ENCODE measurements at regions not wholly inside any gene's neighbourhood (a gene's known extent, or its start where the extent isn't known, plus 50 kb on each side); places are given as distances from the start of the nearest gene placed in this dataset.

DNA sequence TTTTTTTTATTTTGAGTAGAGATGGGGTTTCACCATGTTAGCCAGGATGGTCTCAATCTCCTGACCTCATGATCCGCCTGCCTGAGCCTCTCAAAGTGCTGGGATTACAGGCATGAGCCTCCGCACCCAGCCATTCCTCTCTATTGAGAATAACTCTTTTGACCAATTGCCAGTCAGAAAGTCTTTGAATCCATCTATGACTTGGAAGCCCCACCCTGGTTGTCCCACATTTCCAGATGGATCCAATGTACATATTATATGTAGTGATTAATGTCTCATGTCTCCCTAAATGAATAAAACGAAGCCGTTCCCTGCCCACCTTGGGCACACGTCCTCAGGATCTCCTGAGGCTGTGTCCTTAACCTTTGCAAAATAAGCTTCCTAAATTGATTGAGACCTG is 228.3 kb upstream of the NLRP1 start:
- H3K4me3 ChIP-seq (ENCODE audit: control insufficient read depth, low read depth, low read length) = no peak overlapping the region
- TF ChIP-seq, protein P1, sequence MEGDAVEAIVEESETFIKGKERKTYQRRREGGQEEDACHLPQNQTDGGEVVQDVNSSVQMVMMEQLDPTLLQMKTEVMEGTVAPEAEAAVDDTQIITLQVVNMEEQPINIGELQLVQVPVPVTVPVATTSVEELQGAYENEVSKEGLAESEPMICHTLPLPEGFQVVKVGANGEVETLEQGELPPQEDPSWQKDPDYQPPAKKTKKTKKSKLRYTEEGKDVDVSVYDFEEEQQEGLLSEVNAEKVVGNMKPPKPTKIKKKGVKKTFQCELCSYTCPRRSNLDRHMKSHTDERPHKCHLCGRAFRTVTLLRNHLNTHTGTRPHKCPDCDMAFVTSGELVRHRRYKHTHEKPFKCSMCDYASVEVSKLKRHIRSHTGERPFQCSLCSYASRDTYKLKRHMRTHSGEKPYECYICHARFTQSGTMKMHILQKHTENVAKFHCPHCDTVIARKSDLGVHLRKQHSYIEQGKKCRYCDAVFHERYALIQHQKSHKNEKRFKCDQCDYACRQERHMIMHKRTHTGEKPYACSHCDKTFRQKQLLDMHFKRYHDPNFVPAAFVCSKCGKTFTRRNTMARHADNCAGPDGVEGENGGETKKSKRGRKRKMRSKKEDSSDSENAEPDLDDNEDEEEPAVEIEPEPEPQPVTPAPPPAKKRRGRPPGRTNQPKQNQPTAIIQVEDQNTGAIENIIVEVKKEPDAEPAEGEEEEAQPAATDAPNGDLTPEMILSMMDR (IDR thresholded peaks at IDR 0.05; ENCODE audit: control insufficient read depth, insufficient read depth, low read depth, low read length, missing control alignments) = no peak
- no peak for DNase-seq (ENCODE audit: low read depth)

DNA sequence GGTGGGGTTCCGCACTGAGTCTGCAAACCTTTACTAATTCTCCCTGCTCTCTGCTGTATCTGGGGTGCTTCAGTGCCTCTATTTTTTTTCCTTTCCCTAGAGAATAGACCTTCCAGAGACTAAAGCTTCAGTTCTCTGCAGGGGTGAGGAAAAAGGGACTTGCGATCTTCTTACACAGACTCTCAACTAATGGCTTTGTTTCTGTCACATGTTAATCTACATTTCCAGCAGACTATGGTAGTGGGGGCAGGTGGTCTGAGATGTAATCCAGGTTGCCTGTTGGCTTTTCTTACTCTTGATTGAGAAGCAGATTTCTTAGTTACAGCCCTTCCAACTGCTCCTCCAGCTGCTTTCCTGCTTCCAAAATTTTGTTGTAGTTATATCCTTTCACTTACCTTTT is 229.0 kb upstream of the NLRP1 start:
- H3K4me3 ChIP-seq (ENCODE audit: control insufficient read depth, low read depth, low read length) = no peak overlapping the region
- TF ChIP-seq, protein P1 (IDR thresholded peaks at IDR 0.05; ENCODE audit: control insufficient read depth, insufficient read depth, low read depth, low read length, missing control alignments) = no peak
- no peak for DNase-seq (ENCODE audit: low read depth)

DNA sequence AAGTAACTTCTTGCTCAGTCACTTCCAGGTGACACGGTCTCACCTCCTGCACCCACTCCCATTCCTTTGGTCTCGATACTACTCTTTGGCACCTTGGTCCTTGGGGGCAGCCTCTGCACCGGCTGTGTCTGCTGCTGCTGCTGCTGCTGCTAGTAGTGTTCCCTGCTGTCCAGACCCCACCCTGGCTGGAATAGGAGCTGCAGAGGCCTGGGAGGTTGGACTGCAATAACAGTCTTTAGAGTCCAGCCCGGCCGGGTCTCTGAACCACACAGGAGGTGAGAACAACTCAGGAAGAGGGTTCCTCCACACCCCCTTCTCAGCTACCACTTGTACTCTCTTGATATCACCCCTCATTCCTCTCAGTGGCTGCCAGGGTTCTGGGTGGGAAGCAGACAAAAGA is 231.1 kb upstream of the NLRP1 start:
- TF ChIP-seq, protein P1 (IDR thresholded peaks at IDR 0.05; ENCODE audit: control insufficient read depth, insufficient read depth, low read depth, low read length, missing control alignments) = no peak
- H3K4me3 ChIP-seq (ENCODE audit: control insufficient read depth, low read depth, low read length) = no peak overlapping the region
- DNase-seq (ENCODE audit: low read depth) = no peak

DNA sequence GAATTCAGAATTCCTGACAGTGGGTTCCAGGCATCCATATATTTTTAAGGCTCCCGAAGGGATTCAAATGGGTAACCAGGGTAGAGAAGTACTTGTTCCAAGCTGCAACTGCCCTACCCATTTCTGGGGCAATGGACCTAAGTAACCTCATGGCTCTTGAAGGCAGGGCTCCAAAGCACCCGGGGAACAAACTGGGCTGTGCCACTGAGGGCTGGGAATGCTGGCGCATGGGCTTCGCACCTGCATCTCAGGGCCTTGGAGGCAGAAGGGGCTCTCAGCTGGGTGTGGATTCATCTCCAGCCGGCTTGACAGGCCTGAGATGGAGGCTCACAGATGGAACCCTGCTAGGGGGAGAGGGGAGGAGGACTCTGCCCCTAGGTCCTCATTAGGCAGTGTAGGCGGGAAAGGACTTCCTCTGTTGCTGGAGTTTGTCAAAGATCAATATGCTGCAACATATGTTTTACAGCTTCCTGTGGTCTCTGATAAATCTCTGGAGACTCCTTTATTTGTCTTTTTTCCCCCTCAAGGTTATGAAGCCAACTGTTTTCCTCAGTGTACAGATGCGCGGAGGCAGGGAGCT is 232.3 kb upstream of the NLRP1 start:
- DNase-seq (ENCODE audit: low read depth) = no peak
- TF ChIP-seq, protein P1 (IDR thresholded peaks at IDR 0.05; ENCODE audit: control insufficient read depth, insufficient read depth, low read depth, low read length, missing control alignments) = no peak
- no peak overlapping the region for H3K4me3 ChIP-seq (ENCODE audit: control insufficient read depth, low read depth, low read length)

DNA sequence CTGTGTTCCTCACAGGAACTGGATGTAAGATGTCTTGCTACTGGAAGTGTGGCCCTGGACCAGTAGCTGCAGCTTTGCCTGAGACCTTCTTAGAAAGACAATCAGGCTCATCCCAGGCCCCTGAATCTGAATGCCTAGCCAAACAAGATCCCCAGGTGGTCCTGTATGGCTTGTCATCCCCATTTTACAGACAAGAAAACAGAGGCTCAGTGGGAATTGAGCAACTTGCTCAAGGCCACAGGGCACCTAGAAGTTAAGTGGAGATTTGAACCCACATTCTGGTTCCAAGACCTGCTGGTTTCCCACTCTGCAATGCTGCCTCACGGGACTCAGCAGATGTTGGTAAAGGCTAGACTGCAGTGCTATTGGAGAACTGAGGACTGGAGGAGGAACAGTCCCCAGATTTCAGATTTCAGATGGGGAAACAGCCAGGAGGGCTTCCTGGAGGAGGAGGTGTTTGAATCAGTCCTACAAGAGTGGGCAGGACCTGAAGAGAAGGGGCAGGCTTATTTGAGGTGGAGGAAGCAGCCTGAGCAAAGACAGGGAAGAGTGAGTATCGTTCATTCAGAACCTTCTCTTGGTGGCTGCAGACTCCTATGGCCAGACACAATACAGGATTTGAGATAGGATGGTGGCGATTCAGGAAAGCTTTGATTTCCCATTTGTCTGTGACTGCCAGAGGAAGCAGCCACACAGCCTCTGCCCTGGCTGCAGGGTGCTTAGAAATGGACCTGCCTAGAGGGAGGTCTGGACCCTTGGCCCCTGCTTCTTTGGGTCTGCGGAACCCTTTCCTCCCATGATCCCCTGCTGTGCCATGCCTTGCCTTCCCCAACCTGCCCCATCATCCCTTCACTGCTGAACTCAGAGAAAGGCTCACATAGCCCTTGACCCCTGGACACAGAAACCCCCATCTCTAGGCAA is 233.4 kb upstream of the NLRP1 start:
- TF ChIP-seq, protein P1 (IDR thresholded peaks at IDR 0.05; ENCODE audit: control insufficient read depth, insufficient read depth, low read depth, low read length, missing control alignments) = no peak
- no peak for DNase-seq (ENCODE audit: low read depth)
- no peak overlapping the region for H3K4me3 ChIP-seq (ENCODE audit: control insufficient read depth, low read depth, low read length)

DNA sequence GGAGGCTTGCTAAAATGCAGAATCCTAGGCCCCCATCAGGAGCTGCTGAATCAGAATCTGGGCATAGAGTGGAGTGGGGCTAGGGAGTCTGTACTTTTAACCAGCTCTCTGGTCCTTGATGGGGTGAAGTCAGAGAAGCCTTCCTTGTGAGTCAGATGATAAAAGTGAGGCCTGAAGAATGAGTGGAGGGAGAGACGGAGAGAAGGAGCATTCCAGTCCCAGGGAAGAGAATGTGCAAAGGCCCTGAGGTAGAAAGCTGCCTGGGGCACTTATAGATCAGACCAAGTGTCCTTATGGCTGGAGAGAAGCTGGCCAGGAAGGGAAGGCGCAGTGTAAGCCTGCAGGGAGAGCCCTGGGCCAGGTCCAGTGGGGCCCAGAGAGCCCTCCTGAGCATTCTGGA is 235.1 kb upstream of the NLRP1 start:
- H3K4me3 ChIP-seq (ENCODE audit: control insufficient read depth, low read depth, low read length) = no peak overlapping the region
- DNase-seq (ENCODE audit: low read depth) = no peak
- TF ChIP-seq, protein P1 (IDR thresholded peaks at IDR 0.05; ENCODE audit: control insufficient read depth, insufficient read depth, low read depth, low read length, missing control alignments) = no peak
